Skeletal muscle satellite cell (primary cell): ENCODE measurements at regions not wholly inside any gene's neighbourhood (a gene's known extent, or its start where the extent isn't known, plus 50 kb on each side); places are given as distances from the start of the nearest gene placed in this dataset.

Source experiments
- H3K27me3 ChIP-seq: 2 replicates; pipeline ENCODE4 v1.7.0; 2013; ENCODE audit warnings: low read length; ENCODE audit not compliant: control insufficient read depth, insufficient read depth
- H3K36me3 ChIP-seq: 2 replicates; pipeline ENCODE4 v1.7.0; 2013; ENCODE audit warnings: mild to moderate bottlenecking, control low read depth, low read length; ENCODE audit not compliant: insufficient read depth
- H3K4me1 ChIP-seq: 2 replicates; pipeline ENCODE4 v1.7.0; 2013; ENCODE audit warnings: low read length; ENCODE audit not compliant: control insufficient read depth, insufficient read depth
- H3K4me2 ChIP-seq: 2 replicates; pipeline ENCODE4 v1.7.0; 2013; ENCODE audit warnings: mild to moderate bottlenecking, low read length
- H3K4me3 ChIP-seq: 2 replicates; pipeline ENCODE4 v1.7.0; 2013; ENCODE audit warnings: low read length
- H3K9ac ChIP-seq: 2 replicates; pipeline ENCODE4 v1.7.0; 2013; ENCODE audit warnings: mild to moderate bottlenecking, low read depth, low read length, moderate library complexity
- H3K9me3 ChIP-seq: replicated peaks from 2 replicates; pipeline ENCODE4 v1.7.0; 2013; ENCODE audit warnings: mild to moderate bottlenecking, control low read depth, low read length

DNA sequence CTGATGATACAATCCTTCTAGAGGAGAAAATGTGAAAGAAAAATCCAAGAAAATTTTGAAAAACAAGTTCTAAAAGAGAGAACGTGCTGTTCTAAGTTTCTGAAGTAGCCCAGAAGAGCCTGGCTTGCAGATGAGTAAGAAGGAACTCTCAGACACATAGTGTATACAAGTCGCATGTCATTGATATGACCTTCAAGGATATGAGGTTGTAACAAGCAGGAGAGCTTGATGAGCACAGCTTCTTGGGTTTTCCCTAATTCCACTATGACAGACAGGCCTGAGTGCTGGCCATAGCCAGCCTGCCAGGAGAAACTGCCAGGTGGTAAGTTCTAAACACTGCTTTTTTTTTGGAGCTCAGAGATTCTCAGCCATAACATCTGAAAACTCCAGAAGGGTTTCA, 235.7 kb upstream of the SIX2 start:
- H3K9ac ChIP-seq: peak overlapping the region; percentile 29
- no peaks in the 10 kb centered on the region for H3K9me3 ChIP-seq
- peaks cover 39% of the 10 kb centered on the region for H3K4me1 ChIP-seq
- no peaks in the 10 kb centered on the region for H3K27me3 ChIP-seq
- H3K36me3 ChIP-seq: no peaks in the 10 kb centered on the region
- H3K4me3 ChIP-seq: no peak overlapping the region
- no peak overlapping the region for H3K4me2 ChIP-seq

DNA sequence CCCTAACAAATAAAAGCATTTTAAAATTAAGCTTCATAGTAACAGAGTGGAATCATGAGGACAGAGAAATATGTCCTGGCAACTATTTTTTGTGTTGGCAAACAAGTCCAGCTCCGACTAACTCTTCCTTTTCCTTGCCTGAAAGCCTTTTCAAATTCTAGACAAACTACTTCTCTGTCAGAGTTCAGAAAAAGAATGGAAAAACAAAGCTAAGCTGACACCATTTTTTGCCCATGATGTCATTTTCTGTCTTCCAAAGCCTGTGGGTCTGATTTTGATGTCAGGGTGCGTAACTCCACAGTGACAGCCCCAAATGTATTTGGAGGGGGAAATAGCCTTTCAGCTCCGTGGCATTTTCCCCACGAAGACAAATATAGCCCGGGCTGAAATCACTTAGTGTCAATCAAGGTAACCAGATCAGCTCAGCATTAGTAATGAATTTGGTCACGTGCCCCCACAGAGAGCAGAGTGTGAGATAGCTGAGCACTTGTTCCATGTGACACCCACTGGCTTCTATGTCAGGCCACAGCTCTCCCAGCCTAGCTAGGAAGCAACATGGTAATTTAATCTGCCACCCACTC, 233.0 kb upstream of the SIX2 start:
- H3K36me3 ChIP-seq: no peaks in the 10 kb centered on the region
- H3K4me2 ChIP-seq: peak overlapping the region; percentile 2
- peak overlapping the region; percentile 69 for H3K9ac ChIP-seq
- no peak overlapping the region for H3K4me3 ChIP-seq
- H3K27me3 ChIP-seq: no peaks in the 10 kb centered on the region
- H3K4me1 ChIP-seq: peaks cover 59% of the 10 kb centered on the region
- H3K9me3 ChIP-seq: no peaks in the 10 kb centered on the region

DNA sequence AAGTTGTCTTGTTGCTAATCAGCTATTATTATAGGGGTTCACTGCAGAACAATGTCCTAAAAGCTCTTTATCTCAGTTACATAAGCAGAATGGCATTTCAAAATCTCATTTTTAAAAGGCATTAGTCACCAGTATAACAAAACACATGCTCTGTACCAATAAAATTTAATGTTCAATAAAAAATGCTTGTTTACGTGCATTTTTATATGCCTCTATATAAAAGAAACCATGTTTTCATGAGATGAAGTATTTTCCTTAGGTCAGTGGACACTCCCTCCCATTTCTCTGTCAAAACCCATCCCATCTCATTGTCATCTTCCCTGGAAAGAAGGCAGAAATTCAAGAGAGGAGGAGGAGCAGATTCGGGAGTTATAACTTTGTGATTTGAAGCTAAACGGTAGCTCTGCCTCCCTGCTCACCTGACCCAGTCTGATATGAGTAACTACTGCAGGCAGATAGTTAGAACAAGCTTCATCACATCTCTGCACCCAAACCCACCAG, 231.9 kb upstream of the SIX2 start:
- peak overlapping the region; percentile 8 for H3K4me3 ChIP-seq
- no peaks in the 10 kb centered on the region for H3K9me3 ChIP-seq
- H3K9ac ChIP-seq: peak overlapping the region; percentile 69
- H3K4me2 ChIP-seq: peak overlapping the region; percentile 55
- no peaks in the 10 kb centered on the region for H3K36me3 ChIP-seq
- peaks cover 70% of the 10 kb centered on the region for H3K4me1 ChIP-seq
- H3K27me3 ChIP-seq: no peaks in the 10 kb centered on the region

DNA sequence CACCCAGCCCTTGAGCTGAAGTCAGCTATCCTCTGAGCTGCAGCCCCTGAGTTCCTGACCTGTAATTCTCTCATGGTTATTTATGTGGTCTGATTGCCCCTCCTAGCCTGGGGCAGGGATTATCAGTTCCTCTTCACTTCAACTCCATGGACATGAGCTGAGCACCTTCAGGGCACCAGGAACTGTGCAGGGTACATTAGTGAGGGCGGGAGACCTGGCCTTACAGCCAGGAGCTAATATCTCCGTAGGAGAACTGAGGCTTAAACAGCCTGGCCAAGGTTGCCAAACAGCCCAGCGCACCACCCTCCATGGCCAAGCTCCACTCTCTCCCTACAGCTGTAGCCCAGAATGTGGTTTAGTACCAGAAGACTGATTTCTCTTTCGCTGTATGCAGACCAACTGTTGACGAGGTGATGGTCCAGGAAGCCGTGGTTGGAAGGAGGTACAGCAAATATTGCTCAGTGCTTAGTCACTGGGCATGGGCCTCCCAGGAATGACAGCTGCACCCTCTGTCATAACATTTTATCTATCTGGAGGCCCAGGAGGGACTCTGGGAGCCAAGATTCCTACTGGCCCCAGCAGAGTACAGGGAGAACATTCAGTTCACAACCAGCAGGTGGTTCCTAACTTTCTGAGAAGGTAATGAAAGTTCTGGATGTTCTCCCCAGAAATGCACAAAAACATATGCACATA, 228.7 kb upstream of the SIX2 start:
- H3K9me3 ChIP-seq: no peaks in the 10 kb centered on the region
- H3K27me3 ChIP-seq: no peaks in the 10 kb centered on the region
- H3K4me3 ChIP-seq: peak overlapping the region; percentile 24
- peak overlapping the region; percentile 67 for H3K4me2 ChIP-seq
- H3K36me3 ChIP-seq: no peaks in the 10 kb centered on the region
- H3K9ac ChIP-seq: peak overlapping the region; percentile 89
- peaks cover 67% of the 10 kb centered on the region for H3K4me1 ChIP-seq

DNA sequence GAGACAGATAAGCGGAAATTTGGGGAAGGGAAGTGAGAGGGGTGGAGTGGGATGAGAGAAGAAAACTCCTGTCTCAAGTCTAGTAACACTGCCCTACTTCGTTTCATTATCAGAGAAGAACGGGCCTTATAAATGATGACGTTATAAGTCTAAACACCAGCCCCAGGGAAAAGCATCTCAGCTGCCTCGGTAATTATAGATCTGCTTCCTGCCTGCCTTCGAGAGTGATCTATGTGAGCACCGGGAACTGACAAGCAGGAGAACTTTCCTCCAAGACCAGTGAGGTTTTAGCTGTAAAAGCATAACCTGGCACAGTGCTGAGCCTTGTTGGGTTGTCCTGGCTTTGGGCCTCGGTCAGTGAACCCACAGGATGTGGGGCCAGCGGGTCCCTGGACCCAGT, 227.9 kb upstream of the SIX2 start:
- no peaks in the 10 kb centered on the region for H3K27me3 ChIP-seq
- H3K9ac ChIP-seq: peak overlapping the region; percentile 89
- peak overlapping the region; percentile 67 for H3K4me2 ChIP-seq
- H3K9me3 ChIP-seq: no peaks in the 10 kb centered on the region
- H3K4me3 ChIP-seq: peak overlapping the region; percentile 24
- no peaks in the 10 kb centered on the region for H3K36me3 ChIP-seq
- peaks cover 64% of the 10 kb centered on the region for H3K4me1 ChIP-seq

DNA sequence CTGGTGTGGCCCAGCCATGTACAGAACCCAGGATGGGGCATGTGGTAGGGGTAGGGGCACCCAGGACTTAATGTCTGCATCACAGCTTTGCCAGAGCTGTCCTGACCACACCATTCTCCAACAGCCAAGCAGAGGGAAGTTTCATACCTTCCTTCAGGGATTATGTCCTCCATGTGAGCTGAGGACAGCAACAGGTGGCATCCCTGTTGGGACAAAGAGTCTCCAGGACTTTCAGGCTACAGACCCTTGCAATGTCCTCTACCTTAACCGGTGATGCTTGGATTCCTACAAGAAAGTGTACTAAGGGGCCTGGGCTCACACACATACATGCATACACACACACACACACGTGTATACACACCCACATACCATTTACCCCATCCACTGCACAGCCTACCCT, 227.0 kb upstream of the SIX2 start:
- Histone ChIP-seq H3K4me3 (no peak overlapping the region), H3K4me2 (no peak overlapping the region), H3K36me3 (no peaks in the 10 kb centered on the region), H3K9ac (peak overlapping the region; percentile 89), H3K4me1 (peaks cover 56% of the 10 kb centered on the region), H3K9me3 (no peaks in the 10 kb centered on the region), H3K27me3 (no peaks in the 10 kb centered on the region)

DNA sequence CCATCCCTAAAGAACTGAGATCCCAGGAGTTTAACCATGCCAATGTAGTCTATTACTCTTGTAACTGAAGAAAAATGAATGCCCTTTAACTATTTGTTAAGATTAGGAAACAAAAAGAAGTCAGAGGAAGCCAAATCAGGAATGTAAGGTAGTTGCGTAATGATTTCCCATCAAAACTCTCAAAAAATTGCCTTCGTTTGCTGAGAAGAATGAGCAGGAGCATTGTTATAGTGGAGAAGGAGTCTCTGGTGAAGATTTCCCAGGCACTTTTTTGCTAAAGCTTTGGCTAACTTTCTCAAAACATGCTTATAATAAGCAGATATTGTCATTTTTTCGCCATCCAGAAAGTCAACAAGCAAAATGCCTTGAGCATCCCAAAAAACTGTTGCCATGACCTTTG, 224.0 kb upstream of the SIX2 start:
- Histone ChIP-seq H3K27me3 (no peaks in the 10 kb centered on the region), H3K4me1 (peaks cover 32% of the 10 kb centered on the region), H3K4me3 (no peak overlapping the region), H3K9ac (no peak overlapping the region), H3K4me2 (no peak overlapping the region), H3K36me3 (no peaks in the 10 kb centered on the region), H3K9me3 (no peaks in the 10 kb centered on the region)

DNA sequence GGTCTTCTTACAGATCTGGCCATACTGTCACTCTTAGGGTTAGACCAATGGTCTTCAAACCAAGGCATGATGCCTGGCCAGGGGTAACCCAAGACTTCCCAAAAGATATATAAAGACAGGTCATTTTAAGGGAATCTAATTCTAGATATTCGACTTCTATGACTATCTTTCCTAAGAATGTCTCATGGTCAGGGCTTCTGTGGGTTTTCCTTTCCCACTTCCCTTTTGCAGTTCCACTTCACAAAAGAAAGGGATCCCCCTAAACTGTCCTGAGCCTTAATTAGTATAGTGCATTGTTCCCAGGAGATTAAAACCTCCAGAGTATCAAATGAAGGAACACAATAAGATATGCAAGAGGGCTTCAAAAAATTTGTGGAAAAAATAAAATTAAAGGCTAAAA, 223.6 kb upstream of the SIX2 start:
- Histone ChIP-seq H3K36me3 (no peaks in the 10 kb centered on the region), H3K9me3 (no peaks in the 10 kb centered on the region), H3K27me3 (no peaks in the 10 kb centered on the region), H3K4me1 (peaks cover 31% of the 10 kb centered on the region), H3K4me2 (no peak overlapping the region), H3K4me3 (no peak overlapping the region), H3K9ac (no peak overlapping the region)

DNA sequence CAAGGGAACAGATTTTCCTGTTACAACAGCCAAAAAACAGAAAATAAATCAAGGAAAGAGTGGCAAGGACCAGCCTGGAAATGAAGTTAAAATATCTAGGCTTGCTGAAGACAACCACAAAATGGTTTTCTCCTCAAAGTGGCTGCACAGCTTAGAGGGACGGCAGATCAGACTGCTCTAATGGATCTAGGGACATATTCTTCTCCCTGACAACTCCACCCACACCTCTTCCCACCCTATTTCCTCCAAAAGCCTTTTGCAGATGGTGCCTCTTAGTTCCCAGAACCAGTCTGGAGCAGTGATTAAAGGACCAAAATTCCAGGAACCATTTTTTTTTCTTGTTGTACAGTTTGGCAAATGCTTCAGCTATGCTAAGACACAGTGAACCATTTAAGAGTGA, 220.2 kb upstream of the SIX2 start:
- Histone ChIP-seq H3K9me3 (no peaks in the 10 kb centered on the region), H3K4me3 (no peak overlapping the region), H3K9ac (no peak overlapping the region), H3K36me3 (no peaks in the 10 kb centered on the region), H3K4me2 (no peak overlapping the region), H3K4me1 (peaks cover 12% of the 10 kb centered on the region), H3K27me3 (no peaks in the 10 kb centered on the region)

DNA sequence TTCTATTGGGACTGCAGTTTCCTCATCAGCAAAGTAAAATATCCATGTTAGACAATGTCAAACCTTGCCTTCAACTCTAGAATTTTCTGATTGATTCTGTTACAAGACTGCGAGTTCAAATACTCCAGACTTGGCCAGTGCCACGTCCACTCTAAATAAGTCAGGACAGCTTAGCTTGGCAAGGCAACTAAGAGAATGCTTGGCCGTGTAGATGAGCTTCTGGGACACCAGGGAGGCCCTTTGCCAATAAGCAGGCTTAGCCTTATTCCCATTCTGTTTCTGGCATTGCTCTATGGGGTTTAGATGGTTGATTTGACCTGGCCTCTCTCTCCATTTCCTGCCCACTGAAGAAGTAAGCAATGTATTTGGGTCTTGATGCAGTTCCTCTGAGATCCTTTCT, 218.1 kb upstream of the SIX2 start:
- Histone ChIP-seq H3K36me3 (no peaks in the 10 kb centered on the region), H3K9ac (no peak overlapping the region), H3K27me3 (no peaks in the 10 kb centered on the region), H3K4me3 (no peak overlapping the region), H3K4me2 (no peak overlapping the region), H3K4me1 (no peaks in the 10 kb centered on the region), H3K9me3 (no peaks in the 10 kb centered on the region)

DNA sequence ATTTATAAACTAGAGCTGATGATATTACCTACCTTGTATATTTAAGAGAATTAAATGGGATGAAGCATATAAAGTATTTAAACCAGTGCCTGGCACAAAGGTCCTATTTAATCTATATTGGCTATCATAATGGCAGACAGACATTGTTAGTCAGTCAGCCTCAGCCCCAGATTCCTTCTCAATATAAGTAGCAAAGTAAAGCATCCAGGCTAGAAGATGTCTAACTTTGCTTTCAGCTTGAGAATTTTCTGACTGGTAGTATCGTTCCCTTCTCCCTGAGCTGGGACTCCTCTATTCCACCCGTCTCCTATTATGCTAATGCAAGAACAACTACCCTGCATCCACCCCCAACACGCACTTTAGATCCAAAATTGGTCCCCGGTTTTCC, 215.7 kb upstream of the SIX2 start:
- no peak overlapping the region for H3K4me3 ChIP-seq
- H3K4me1 ChIP-seq: peaks cover 8% of the 10 kb centered on the region
- H3K9ac ChIP-seq: no peak overlapping the region
- H3K36me3 ChIP-seq: no peaks in the 10 kb centered on the region
- H3K9me3 ChIP-seq: no peaks in the 10 kb centered on the region
- no peak overlapping the region for H3K4me2 ChIP-seq
- H3K27me3 ChIP-seq: no peaks in the 10 kb centered on the region
